ENCODE measurements at regions not wholly inside any gene's neighbourhood (a gene's known extent, or its start where the extent isn't known, plus 50 kb on each side); places are given as distances from the start of the nearest gene placed in this dataset.

DNA sequence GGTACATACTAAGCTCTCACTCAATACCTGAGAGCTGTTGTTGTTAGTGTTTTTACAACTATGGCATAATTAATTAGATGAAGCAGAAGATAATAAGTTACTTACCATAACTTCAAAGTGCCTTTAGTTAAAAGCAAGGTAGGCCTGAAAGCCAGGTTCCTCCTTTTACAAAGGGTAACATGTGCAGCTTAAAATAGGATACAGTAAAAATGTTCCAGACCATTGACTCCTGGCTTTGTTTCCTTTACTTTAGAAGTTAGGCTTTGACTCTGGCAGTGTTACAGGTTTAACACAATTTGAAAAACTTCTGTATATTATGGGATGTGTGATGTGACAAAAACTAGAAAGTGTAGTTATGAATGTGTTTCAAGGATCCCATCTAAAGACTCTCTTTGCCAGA lies 522.5 kb downstream of the EPM2A start:
- TF ChIP-seq, protein P1, sequence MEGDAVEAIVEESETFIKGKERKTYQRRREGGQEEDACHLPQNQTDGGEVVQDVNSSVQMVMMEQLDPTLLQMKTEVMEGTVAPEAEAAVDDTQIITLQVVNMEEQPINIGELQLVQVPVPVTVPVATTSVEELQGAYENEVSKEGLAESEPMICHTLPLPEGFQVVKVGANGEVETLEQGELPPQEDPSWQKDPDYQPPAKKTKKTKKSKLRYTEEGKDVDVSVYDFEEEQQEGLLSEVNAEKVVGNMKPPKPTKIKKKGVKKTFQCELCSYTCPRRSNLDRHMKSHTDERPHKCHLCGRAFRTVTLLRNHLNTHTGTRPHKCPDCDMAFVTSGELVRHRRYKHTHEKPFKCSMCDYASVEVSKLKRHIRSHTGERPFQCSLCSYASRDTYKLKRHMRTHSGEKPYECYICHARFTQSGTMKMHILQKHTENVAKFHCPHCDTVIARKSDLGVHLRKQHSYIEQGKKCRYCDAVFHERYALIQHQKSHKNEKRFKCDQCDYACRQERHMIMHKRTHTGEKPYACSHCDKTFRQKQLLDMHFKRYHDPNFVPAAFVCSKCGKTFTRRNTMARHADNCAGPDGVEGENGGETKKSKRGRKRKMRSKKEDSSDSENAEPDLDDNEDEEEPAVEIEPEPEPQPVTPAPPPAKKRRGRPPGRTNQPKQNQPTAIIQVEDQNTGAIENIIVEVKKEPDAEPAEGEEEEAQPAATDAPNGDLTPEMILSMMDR (IDR thresholded peaks at IDR 0.05; ENCODE audit: low read depth, low read length, missing input control): no peak
- TF ChIP-seq, protein P2, sequence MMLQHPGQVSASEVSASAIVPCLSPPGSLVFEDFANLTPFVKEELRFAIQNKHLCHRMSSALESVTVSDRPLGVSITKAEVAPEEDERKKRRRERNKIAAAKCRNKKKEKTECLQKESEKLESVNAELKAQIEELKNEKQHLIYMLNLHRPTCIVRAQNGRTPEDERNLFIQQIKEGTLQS (IDR thresholded peaks at IDR 0.05): no peak
- TF ChIP-seq TAF1 (conservative IDR thresholded peaks at IDR 0.05) (no peak), RAD21 (IDR thresholded peaks at IDR 0.05) (no peak), RXRA (IDR thresholded peaks at IDR 0.05) (no peak), GABPA (IDR thresholded peaks at IDR 0.05 in 1 of 2, conservative IDR thresholded peaks at IDR 0.05 in 1 of 2) (no peak), YY1 (IDR thresholded peaks at IDR 0.05) (no peak), EGR1 (IDR thresholded peaks at IDR 0.05; ENCODE audit: low read depth in 2 of 2) (no peak), NR2F2 (IDR thresholded peaks at IDR 0.05) (no peak)
- TF ChIP-seq, protein P3, sequence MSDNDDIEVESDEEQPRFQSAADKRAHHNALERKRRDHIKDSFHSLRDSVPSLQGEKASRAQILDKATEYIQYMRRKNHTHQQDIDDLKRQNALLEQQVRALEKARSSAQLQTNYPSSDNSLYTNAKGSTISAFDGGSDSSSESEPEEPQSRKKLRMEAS (IDR thresholded peaks at IDR 0.05): no peak
- TF ChIP-seq, protein P4, sequence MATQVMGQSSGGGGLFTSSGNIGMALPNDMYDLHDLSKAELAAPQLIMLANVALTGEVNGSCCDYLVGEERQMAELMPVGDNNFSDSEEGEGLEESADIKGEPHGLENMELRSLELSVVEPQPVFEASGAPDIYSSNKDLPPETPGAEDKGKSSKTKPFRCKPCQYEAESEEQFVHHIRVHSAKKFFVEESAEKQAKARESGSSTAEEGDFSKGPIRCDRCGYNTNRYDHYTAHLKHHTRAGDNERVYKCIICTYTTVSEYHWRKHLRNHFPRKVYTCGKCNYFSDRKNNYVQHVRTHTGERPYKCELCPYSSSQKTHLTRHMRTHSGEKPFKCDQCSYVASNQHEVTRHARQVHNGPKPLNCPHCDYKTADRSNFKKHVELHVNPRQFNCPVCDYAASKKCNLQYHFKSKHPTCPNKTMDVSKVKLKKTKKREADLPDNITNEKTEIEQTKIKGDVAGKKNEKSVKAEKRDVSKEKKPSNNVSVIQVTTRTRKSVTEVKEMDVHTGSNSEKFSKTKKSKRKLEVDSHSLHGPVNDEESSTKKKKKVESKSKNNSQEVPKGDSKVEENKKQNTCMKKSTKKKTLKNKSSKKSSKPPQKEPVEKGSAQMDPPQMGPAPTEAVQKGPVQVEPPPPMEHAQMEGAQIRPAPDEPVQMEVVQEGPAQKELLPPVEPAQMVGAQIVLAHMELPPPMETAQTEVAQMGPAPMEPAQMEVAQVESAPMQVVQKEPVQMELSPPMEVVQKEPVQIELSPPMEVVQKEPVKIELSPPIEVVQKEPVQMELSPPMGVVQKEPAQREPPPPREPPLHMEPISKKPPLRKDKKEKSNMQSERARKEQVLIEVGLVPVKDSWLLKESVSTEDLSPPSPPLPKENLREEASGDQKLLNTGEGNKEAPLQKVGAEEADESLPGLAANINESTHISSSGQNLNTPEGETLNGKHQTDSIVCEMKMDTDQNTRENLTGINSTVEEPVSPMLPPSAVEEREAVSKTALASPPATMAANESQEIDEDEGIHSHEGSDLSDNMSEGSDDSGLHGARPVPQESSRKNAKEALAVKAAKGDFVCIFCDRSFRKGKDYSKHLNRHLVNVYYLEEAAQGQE (IDR thresholded peaks at IDR 0.05): no peak

All from liver (tissue), 3 donors.